OCI-LY1 (cell line): ENCODE measurements at regions not wholly inside any gene's neighbourhood (a gene's known extent, or its start where the extent isn't known, plus 50 kb on each side); places are given as distances from the start of the nearest gene placed in this dataset.

Experiments
- CTCF ChIP-seq: fragments of 200-600 bp; sonication (generic), shearing (Covaris generic); IDR thresholded peaks from 2 replicates; pipeline ENCODE4 v1.5.1; 2017; ENCODE audit warnings: mild to moderate bottlenecking, antibody characterized with exemption, low read length, moderate library complexity, mixed read lengths
- EZH2 ChIP-seq: fragments of 200-600 bp; sonication (generic), shearing (Covaris generic); IDR thresholded peaks from 2 replicates; pipeline ENCODE4 v1.8.0; 2017; ENCODE audit warnings: borderline replicate concordance, mixed run types, mild to moderate bottlenecking, antibody characterized with exemption, low read length, moderate library complexity, mixed read lengths

GRCh38 chr4:159757499-159757898 is 654.6 kb downstream of the RAPGEF2 start:
- TF ChIP-seq CTCF = no peak
- TF ChIP-seq EZH2 = no peak
